ENCODE measurements at regions not wholly inside any gene's neighbourhood (a gene's known extent, or its start where the extent isn't known, plus 50 kb on each side); places are given as distances from the start of the nearest gene placed in this dataset.

DNA sequence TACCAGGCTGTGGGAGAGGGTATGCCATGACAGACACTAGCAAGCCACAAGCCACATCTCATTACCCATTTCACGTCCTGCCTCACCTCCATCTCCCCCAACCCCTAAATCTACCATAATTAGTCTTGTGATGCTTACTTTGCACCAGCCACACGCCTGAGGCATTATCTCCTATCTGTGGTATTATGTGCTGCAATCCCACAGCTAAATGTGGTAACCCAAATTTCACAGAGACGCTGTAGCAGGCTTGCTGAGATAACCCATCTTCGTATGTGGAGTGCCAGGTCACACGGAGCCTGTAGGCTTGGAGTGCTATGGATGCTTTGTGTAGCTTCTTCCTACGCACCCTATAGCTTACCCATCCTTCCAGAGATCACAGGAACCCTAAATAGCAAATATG lies 256.7 kb upstream of the KCNH8 start:
- intact Hi-C loops (cut with DNase I): no loop called here

DNA sequence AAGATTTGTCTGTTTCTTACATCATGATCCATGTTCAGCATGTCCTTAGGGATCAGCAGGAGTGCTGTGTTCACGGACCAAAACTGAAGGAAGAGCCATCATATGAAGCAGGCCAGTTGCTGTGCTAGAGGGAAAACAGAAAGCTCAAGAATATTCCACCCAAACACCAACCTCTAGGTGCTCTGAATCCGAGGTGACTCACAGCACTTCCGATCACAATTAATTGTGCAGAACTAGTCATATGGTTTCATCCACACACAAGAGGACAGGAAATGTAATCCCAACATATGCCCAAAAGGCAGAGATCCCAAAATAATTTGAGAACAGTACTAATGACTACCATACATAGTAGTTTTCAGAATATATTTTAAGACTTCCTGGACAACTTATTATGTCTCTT lies 257.9 kb upstream of the KCNH8 start:
- intact Hi-C loops (cut with DNase I): no loop called here
- no peak for DNase-seq (ENCODE audit: low spot score)

More for the DNA sequence above, 256.7 kb upstream of the KCNH8 start:
- no peak for DNase-seq (ENCODE audit: low spot score)

DNA sequence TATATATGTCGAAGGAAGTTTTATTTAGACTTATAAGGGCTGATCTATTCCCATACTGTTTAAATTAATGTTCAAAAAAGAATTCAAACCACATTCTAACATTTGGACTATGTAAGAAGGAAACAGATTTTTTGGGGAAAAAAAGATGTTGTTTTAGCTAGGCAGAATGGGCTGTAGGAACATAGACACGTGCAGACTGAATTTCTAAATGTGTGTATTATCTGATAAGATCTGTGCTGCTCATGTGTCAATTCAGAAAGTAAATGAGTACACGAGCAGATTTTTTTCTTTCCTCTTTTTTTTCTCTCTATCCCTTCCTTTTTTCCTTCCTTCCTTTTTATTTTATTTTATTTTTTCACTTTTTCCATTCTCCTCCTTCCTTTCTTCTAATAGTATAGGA lies 259.5 kb upstream of the KCNH8 start:
- DNase-seq (ENCODE audit: low spot score): no peak
- intact Hi-C loops (cut with DNase I): no loop called here

DNA sequence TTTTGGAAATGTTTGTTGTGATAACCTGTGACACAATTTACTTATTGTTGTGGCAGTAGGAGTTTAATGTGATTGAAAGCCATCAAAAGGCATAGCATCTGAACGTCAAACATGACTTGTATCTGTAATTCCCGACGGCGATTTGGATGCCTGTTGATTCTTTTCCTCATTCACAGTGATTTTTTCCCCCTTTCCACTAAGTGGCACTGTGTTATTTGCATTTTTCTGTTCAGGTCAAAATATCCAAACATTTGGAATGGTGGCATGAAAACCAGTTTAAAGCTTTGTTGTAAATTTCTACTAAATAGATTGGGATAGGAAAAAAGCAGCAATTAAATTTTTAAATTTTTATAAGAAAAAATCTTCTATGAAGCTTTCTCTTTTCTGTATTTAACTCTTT lies 259.9 kb upstream of the KCNH8 start:
- intact Hi-C loops (cut with DNase I): no loop called here
- DNase-seq (ENCODE audit: low spot score): no peak

DNA sequence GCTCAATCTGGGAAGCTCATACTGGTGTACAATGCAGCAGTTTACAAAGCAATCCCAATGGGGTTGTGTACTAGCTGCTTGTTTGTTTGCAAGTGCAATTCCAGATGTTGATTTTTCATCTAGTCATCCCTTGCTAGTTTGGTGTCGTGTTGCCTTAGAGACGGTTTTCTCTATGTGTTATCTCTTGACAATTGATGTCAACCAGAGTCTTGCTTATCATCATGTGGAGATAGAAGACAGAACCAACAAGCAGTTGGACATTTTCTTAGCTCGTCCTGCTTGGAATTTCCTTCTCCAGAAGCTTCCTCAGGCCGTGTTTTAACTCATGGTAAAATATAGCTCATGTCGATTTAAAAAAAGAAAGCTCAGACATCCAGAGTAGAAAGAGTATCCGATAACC lies 262.0 kb upstream of the KCNH8 start:
- no peak for DNase-seq (ENCODE audit: low spot score)
- intact Hi-C loops (cut with DNase I): no loop called here

DNA sequence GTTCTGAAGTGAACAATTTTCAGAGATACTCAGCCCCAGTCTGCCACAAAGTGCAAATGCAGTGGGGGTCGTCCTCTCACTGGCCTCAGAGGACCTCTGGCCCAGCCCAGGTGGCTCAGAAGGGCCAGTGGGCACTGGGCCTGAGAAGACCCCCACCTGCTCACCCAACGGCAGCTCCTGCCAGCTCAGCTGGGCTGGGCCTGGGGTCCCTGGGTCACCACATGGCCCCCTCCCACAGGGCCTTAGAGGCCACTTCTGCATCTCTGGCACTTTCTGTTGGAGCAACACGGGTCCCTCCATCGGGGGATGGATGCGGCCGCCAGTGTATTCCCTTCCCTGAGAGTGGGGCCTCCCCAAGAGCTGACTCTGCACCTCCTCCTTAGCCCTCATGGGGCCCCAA lies 262.7 kb upstream of the KCNH8 start:
- no peak for DNase-seq (ENCODE audit: low spot score)

DNA sequence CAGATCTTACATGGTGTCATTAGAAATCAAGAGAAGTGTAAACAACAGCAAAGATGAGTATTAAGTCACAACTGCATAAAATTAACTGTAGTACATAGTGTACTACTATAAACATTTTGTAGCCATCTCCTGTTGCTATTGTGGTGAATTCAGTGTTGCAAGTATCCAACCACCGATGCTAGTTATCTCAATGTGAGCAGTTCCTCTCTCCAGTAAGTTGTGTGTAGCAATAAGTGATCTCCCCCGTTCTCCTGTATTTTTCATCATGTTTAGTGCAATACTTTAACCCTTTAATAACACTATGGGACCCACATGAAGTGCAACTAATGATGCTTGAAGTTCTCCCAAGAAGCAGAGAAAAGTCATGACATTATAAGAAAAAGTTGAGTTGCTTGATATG lies 264.7 kb upstream of the KCNH8 start:
- no peak for DNase-seq (ENCODE audit: low spot score)
- intact Hi-C loops (cut with DNase I): no loop called here

More for the DNA sequence above, 262.7 kb upstream of the KCNH8 start:
- intact Hi-C loops (cut with DNase I): no loop called here

DNA sequence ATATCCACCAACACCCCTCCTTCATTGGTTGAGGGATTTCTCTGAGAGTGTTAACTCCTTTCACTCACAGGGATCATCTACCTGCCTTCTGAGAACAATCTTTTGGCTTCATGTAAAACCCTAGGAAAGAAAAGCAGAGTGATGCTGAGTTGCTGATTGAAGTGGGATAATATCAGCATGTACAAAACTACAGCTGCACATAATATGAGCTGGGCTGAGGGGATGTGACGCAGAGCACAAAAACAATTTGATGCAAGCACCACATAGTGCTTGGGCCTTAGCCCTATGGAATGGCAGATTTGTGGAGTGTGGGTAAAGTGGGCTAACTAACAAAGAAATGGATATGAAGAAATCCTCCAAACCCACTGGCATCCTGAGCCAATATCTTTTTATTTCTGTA lies 267.6 kb upstream of the KCNH8 start:
- no peak for DNase-seq (ENCODE audit: low spot score)
- intact Hi-C loops (cut with DNase I): no loop called here

DNA sequence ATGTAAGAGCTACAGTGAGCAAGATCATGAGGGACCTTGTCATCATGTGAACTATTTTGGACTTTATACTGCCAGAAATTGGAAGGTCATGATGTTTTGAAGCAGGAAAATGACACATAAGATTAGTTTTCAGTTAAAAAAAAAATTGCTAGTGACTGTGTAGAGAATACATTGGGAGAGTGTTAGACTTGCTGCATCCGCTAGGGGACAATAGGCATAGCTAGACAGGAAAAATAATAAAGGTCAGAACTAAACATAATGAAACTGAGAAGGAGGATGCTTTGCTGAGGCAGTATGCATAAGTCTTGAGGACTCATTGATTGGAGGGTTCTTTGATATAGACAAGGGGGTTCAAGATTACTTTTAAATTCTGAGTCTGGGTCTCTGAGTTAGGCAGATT lies 275.8 kb upstream of the KCNH8 start:
- intact Hi-C loops (cut with DNase I): no loop called here
- no peak for DNase-seq (ENCODE audit: low spot score)

DNA sequence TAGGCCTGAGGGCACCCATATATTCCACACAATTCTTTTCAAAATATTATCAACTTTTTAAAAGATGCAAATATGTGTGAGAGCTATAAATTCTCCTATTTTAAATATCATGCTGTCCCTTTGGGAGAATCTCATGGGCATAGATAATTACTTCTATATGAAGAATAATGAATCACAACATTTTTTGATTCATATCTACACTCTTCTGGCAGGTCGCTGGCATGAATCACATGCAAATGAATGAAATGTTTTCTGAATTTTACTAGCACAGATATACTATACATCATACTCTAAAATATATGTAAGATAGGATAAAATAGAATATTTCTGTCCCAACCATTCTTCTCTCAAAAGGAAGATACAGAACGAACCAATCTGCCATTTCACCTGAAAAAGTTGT lies 277.7 kb upstream of the KCNH8 start:
- intact Hi-C loops (cut with DNase I): no loop called here
- no peak for DNase-seq (ENCODE audit: low spot score)

DNA sequence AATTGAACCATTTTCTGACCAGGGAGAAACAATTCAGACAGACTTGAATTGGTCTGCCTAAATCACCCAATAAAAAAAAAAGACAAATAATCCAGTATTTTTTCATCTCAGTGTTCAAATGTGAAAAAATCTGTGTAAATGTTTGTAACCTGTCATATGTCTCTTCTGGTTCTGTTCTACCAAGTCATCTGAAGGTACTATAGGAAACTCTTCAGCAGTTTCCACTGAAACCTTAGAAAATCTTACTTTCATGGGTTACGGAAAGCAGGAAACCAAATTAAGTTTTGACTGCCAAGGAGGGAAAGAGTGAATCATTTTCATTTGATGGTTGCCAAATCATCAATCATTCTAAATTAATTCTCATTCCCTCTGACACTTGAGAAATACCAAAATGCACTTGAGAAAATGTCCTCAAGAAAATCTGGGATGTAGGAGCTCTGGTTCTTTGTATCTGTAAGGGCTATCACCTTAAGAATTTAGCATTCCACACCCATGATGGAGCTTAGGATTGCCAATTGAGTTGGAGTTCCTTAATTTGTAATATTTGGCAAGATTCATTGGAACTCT lies 278.2 kb upstream of the KCNH8 start:
- no peak for DNase-seq (ENCODE audit: low spot score)
- intact Hi-C loops (cut with DNase I): no loop called here

DNA sequence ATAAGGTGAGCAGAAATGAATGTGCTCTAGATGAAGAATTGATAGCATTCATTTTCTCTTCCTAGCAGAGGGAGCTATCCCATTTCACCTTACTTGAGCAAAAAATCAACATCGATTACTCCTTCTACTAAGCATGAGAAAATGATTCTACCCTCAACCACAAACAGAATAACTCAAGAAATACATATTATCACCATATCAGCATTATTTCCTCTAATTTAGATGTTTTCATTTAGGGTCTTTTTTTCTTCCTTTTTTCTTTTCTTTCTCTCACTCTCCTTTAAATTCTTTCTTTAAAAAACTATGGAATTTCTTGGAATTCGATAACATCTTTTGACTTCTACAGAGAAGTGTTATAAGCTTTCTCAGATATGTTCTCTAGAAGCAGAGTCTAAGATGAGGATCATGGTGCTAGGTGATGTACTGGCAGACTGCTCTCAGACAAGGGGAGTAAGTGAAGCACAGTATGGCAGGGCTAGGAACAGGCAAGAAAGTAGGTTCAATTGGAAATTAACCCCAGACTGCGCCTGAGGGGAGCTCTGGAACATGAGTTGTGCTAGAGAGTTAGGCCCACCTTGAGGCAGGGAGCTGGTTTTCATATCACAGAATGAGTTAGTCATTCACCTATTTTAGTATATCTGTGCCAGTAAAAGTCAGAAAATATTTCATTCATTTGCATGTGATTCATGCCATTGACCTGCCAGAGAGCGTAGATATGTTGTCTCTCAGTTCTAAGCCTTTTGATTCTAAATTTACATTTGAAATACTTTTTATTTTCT lies 279.2 kb upstream of the KCNH8 start:
- intact Hi-C loops (cut with DNase I): no loop called here

DNA sequence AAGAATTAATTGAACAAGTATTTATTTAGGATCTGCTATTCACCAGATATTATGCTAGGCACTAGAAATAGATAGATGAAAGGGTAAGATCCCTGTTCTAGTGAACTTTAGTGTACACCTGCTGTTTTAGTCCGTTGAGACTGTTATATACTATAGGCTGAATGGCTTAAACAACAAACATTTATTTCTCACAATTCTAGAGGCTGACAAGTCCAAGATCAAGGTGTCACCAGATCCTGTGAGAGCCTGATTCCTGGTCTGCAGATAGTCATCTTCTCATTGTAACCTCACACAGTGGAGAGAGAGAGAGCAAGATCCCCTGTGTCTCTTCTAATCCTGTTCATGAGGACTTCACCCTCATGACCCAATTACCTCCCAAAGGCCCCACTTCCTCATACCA lies 281.4 kb upstream of the KCNH8 start:
- intact Hi-C loops (cut with DNase I): no loop called here
- no peak for DNase-seq (ENCODE audit: low spot score)

More for the DNA sequence above, 279.2 kb upstream of the KCNH8 start:
- no peak for DNase-seq (ENCODE audit: low spot score)

DNA sequence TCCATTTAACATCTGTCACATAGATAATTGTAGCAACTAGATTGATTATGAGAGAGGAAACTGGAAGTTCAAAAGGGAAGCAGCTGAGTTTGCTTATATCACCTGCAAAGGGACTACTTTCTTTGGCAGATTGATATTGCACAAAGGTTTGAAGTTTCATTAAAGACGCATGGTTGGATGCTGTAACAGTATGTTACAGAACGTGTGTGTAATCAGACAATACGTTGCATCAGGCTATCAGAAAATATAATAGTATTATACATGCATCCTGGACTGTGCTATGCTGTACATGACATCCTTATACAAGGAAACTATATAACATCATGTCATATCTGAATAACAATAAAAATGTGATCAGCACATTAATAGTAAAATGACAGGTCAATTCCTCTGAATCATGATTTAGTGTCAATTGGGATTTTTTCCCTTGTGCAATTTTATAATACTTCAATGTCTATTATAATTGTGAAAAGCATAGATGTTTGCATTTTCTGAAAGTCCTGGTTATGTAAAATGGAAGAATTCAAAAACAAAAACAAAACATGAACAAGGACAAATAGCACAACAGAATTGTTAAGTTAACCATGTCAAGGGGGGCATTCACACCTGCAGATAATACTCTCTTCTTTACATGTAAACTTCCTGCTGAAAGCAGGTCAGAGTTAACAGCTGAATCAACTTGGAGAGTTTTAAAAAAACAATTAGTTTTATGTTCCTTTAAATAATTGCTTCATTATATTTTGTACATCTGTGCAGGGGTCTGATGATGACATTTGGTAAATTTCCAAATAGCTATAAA lies 283.2 kb upstream of the KCNH8 start:
- no peak for DNase-seq (ENCODE audit: low spot score)
- intact Hi-C loops (cut with DNase I): no loop called here

DNA sequence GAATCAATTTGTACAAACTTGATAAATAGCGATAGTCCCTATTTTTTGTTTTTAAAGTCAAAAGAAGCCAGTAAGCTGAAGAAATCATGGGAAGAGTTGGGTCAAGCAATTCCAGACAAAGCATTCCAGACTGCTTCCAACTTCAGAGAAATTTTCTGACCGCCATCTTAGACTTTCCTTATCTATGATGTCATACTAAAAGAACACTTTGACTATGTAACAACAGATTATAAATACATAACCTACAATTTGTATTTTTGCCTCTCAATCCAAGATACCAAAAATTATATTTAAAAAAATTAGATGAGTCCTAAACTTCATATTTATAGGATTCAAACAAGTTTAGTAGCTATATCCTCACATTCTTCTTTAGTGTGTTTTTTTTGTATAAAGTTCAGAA lies 286.2 kb upstream of the KCNH8 start:
- intact Hi-C loops (cut with DNase I): no loop called here

DNA sequence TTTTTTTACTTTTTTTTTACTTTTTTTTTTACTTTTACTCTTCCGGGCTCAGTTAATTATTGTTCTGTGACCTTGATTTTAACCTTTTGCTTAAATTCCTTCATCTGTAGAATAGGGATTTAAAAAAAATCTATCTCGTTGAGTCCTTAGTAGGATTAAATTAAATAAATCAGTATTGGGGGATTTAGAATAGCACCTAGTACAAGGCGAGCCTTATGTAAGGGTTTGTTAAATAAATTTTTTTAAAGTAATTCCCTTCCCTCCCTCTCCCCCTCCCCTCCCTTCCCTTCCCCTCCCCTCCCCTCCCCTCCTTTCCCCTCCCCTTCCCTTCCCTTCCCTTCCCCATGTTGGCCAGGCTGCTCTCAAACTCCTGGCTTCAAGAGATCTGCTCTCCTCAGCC lies 287.2 kb upstream of the KCNH8 start:
- no peak for DNase-seq (ENCODE audit: low spot score)
- intact Hi-C loops (cut with DNase I): no loop called here

More for the DNA sequence above, 286.2 kb upstream of the KCNH8 start:
- no peak for DNase-seq (ENCODE audit: low spot score)

DNA sequence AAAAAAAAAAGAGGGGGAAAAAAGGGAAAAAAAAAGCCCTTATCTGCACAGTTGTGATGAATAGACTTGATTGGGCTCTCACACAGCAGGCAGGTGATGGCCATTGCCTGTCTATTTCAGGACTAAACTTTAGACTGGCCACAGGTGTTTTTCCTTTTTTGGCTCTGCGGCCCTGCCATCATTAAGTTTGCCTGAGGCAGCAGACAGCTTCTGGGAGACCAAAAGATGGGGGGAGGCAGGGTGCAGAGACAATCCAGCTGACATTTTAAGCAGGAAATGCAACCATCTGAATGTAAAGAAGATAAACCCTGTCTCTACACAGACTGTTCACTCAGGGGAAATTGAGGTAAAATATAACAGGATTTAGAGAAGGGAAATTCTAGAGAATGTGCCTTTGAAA lies 295.0 kb upstream of the KCNH8 start:
- intact Hi-C loops (cut with DNase I): no loop called here
- DNase-seq (ENCODE audit: low spot score): no peak

DNA sequence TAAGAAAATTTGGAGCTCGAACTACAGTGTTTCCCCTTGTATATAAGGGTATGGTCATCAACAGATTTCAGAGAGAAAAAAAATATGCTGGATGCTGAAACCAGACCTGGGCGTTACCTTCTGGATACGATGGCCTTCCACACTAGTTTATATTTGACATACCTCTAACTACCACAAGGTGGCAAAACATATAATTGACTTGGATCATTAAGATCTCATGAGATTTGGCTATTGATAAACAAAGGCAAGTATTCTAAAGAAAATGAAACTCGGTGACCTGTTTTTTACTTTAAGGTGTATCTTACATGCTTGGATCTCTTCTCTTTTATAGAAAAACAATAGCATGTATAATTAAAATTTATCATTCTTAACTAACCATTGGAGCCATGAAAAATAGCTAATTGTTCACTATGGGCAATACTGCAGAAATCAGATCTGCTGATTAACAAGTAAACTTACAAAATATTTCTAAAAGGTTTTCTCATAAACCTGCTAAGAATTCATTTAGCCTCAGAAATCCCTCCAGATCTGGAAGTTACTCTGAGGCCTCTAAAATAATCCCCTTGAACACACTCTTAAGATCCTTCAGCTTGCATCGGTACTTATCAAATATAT lies 300.6 kb upstream of the KCNH8 start:
- intact Hi-C loops (cut with DNase I): no loop called here

DNA sequence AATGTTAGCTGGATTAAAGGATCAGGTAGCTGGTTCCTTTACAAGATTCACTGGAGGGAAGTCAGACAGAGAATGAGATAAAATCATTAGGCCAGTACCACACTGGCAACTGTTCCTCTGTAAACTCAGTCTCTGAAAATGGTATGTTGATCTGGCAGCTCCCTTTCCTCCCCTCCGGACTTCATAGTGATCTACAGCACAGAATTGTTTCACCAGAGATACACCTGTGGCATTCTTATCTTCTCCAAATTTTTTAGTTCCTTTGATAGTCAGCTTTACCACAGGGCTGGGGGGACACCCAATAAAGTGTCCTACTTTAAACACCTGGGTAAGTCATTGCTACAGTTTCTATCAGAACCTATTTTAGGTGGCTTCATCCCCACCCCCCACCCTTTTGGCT lies 304.3 kb upstream of the KCNH8 start:
- intact Hi-C loops (cut with DNase I): no loop called here
- no peak for DNase-seq (ENCODE audit: low spot score)

More for the DNA sequence above, 300.6 kb upstream of the KCNH8 start:
- no peak for DNase-seq (ENCODE audit: low spot score)

DNA sequence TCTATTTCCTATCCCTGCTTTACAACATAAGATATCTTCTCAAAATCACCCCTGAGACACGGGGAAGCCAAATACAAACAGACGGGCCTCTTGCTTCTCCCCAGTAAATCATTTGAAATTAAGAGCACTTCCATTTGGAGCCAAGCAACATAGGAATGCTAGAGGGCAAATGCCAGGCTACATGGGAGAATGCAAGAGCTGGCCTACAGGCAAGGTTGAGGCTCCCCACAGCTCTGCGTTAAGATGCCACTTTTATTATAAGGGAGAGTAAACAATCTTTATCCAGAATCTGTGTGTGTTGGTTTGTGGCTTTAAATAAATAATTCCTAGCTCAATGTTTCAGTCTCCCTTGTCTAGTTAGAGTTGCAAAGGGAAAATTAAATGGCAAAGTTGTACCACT lies 305.1 kb upstream of the KCNH8 start:
- intact Hi-C loops (cut with DNase I): no loop called here
- no peak for DNase-seq (ENCODE audit: low spot score)
